B cell (primary cell): ENCODE measurements at regions not wholly inside any gene's neighbourhood (a gene's known extent, or its start where the extent isn't known, plus 50 kb on each side); places are given as distances from the start of the nearest gene placed in this dataset.

ENCODE experiments used
- CTCF ChIP-seq: fragments of 200-600 bp; IDR thresholded peaks from one replicate; pipeline ENCODE4 v1.8.0; 2022; ENCODE audit warnings: antibody characterized with exemption, mild to moderate bottlenecking
- EZH2 ChIP-seq: IDR thresholded peaks from 2 replicates; pipeline ENCODE4 v1.6.1; 2012; ENCODE audit warnings: borderline replicate concordance, low read depth, mild to moderate bottlenecking, moderate library complexity, low read length; ENCODE audit not compliant: insufficient read depth, poor library complexity, severe bottlenecking

- TF ChIP-seq CTCF (no peak), EZH2 (no peak)
Observed at GRCh38 chr12:88729196-88729595, 148.9 kb upstream of the KITLG start.
